ENCODE measurements at regions not wholly inside any gene's neighbourhood (a gene's known extent, or its start where the extent isn't known, plus 50 kb on each side); places are given as distances from the start of the nearest gene placed in this dataset.

- Histone ChIP-seq H3K27ac (ENCODE audit: insufficient read depth, low read depth, low read length) (no peak overlapping the region), H3K4me3 (replicated peaks in 1 of 3; ENCODE audit: insufficient read depth in 1 of 3, low read depth in 1 of 3, low read length in 3 of 3) (no peak overlapping the region), H3K4me1 (ENCODE audit: control insufficient read depth, extremely low read depth, insufficient read depth, low read length) (no peaks in the 10 kb centered on the region), H3K36me3 (ENCODE audit: control insufficient read depth in 2 of 2, extremely low read depth in 1 of 2, insufficient read depth in 2 of 2, low read length in 2 of 2) (no peaks in the 10 kb centered on the region), H3K9me1 (replicated peaks; ENCODE audit: control insufficient read depth, extremely low read depth, insufficient read depth, low read length) (no peaks in the 10 kb centered on the region), H2AFZ (ENCODE audit: low read depth, low read length) (no peak overlapping the region), H3K4me2 (ENCODE audit: insufficient read depth, low read length) (no peak overlapping the region), H4K20me1 (replicated peaks; ENCODE audit: control insufficient read depth, extremely low read depth, insufficient read depth, low read length) (no peaks in the 10 kb centered on the region), H3K27me3 (ENCODE audit: control insufficient read depth in 2 of 2, insufficient read depth in 2 of 2, low read length in 2 of 2) (no peaks in the 10 kb centered on the region), H3K9ac (replicated peaks; ENCODE audit: extremely low read depth, insufficient read depth, low read length) (no peak overlapping the region), H3K9me3 (replicated peaks; ENCODE audit: control insufficient read depth, insufficient read depth, low read length) (peaks cover 5% of the 10 kb centered on the region), H3K79me2 (ENCODE audit: control insufficient read depth, insufficient read depth, low read length) (no peaks in the 10 kb centered on the region)
- ChIA-PET POLR2A (no interaction called here), CTCF (no interaction called here)
- DNase-seq (ENCODE audit: low read depth, low spot score) = no peak
- FAIRE-seq = no peak
- dilution Hi-C loops (cut with MboI; ENCODE audit: extremely low pct_ligation_motif_present, low sequenced_read_pairs) = no loop called here
- TF ChIP-seq POLR2AphosphoS5 (IDR thresholded peaks at IDR 0.05; ENCODE audit: insufficient read depth, low read depth, low read length) = no peak
- no peak for TF ChIP-seq MAX (IDR thresholded peaks at IDR 0.05; ENCODE audit: insufficient read depth, insufficient read length)
- TF ChIP-seq JUN (IDR thresholded peaks at IDR 0.05; ENCODE audit: borderline replicate concordance, insufficient read depth, insufficient read length, low read depth) = no peak
- TF ChIP-seq MYC (IDR thresholded peaks at IDR 0.05; ENCODE audit: low read depth, low read length) = no peak
- no peak for TF ChIP-seq GATA2 (IDR thresholded peaks at IDR 0.05; ENCODE audit: insufficient read depth, insufficient read length, low read depth, low read length)
- no peak for TF ChIP-seq CTCF (IDR thresholded peaks at IDR 0.05; ENCODE audit: extremely low read depth in 1 of 2, insufficient read depth in 1 of 2, low read depth in 1 of 2, low read length in 2 of 2)
- no peak for TF ChIP-seq EZH2 (IDR thresholded peaks at IDR 0.05; ENCODE audit: borderline replicate concordance, low read depth, low read length, severe bottlenecking)
- TF ChIP-seq FOS (IDR thresholded peaks at IDR 0.05; ENCODE audit: borderline replicate concordance, insufficient read depth, low read length) = no peak
- no peak for TF ChIP-seq POLR2A (IDR thresholded peaks at IDR 0.05; ENCODE audit: low read depth, low read length)
- no TSS peak for BruUV-seq (replicated peaks)
- intact Hi-C loops (cut with micrococcal nuclease) = no loop called here
These were observed 311.9 kb upstream of the RAB6C start for GRCh38 chr2:129667577-129667976.
